DMS 273 (cell line): ENCODE measurements at regions not wholly inside any gene's neighbourhood (a gene's known extent, or its start where the extent isn't known, plus 50 kb on each side); places are given as distances from the start of the nearest gene placed in this dataset.

ENCODE experiments used
- DNase-seq: peaks from one replicate; lab custom pipeline; 2025; ENCODE audit not compliant: unreplicated experiment; lab: John Stamatoyannopoulos, UW

DNA sequence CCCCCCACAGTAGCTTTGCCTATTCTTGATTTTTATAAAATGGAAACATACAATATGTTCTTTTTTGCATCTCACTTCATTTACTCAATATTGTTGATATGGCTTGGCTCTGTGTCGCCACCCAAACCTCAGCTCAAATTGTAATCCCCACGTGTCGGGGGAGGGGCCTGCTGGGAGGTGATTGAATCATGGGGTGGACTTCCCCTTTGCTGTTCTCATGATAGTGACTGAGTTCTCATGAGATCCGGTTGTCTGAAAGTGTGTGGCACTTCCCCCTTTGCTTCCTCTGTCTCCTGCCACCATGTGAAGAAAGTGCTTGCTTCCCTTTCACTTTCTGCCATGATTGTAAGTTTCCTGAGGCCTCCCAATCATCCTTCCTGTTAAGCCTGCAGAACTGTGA, 431.3 kb downstream of the MN1 start:
- no peak for DNase-seq

DNA sequence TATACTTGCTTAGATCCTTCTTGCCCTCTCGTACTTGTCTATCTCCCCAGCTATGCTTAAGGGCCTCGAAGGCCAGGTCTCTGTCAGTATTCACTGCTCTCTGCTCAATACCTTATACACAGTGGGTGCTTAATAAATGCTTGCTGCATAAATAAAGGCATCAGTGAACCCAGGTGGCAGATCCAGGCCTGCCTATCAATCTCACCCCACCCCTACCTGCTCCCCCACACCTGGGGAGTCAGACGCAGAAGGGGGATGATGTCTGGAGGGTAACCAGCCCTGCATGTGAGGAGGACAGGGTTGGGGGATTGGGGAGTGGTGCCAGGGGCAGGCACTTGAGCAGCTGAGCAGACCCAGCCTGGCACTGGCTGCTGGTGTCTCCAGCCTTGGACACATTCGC, 430.6 kb downstream of the MN1 start:
- DNase-seq: no peak

DNA sequence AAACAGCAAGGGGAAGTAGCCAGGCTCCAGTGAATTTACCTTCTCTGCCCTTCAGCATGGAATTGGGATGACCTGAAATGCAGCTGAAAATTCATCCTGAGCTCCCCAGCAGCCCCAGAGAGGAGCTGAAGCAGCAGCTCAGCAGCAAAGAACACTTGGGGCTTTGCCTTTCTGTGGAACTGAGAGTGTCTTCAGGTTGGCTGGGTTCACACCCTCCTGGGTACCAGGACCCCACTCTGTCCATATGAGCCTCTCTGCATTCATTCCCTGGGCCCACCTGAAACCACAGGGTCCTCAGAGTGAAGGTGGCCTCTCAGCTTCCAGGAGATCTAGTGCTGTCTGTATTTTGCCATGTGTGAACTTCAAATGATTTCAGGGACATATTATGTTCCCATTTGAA, 429.2 kb downstream of the MN1 start:
- DNase-seq: no peak

DNA sequence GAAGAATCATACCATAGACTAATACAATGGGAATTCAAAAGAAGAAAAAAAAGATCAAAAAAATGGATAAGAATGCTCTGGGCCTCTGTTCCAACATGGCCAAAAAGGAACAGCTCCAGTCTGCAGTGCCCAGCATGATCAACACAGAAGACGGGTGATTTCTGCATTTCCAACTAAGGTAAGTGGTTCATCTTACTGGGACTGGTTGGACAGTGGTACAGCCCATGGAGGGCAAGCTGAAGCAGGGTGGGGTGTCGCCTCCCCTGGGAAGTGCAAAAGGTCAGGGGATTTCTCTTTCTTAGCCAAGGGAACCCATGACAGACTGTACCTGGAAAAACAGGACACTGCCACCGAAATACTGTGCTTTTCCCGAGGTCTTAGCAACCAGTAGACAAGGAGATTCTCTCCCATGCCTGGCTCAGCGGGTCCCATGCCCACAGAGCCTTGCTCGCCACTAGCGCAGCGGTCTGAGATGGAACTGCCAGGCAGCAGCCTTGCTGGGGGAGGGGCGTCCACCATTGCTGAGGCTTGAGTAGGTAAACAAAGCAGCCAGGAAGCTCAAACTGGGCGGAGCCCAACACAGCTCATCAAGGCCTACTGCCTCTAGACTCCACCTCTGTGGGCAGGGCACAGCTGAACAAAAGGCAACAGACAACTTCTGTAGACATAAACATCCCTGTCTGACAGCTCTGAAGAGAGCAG, 428.4 kb downstream of the MN1 start:
- no peak for DNase-seq

DNA sequence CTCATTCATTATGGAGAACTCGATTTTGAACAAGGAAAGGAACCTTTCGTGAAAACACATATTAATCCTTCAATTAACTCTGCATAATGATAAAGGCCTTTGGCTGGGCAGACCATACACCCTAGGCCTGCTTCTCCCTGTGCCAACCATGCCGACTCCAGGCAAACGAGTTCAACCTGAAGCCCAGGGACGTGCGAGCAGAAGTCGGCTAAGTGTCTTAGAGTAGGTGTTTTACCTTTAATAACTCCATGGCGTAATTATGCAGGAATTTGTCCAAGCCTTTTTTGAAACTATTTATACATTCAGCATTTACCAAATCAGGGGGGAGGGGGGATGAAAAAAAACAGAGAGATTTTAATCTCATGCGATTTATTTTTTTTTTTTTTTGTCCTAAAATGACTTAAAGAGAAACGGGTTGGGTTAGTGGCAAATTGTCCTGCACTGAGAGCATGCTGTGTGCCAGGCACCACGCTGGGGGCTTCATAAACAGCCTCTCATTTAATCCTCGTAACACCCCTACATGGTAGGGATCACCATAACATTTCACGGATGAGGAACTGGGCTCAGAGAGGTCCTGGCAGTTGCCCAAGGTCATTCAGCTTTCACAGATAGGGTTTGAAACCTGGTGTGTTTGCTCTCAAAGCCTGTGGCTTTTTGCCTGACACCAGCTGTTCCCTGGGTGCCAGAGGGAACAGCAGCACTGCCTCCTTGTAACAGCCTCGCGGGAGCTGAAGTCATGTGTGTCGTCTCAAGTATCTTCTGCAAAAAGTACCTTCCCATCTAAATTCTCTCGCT, 423.9 kb downstream of the MN1 start:
- DNase-seq: peak; percentile 76

DNA sequence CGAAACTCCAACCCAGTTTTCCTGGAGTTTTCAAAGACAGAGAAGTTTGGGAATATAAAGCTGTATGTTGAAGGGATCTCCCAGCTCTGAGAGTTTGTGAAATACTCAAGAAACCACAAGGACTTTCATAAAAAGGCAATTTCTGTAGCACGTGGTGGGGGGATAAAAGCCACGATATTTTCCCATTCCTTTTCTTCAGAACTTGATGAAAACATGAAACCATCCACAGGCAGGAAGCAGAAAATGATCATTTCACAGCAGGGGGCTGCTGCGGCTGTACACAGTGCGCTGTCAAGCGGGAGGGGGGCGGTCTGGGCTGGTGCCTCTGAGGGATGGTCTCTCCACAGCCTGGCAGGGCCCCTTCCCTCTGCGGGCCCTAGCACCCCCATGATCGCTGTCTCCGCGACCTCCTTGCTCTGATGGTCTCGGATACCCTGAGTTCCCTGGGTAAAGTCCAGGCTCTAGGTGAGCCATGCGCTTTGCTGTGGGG, 423.2 kb downstream of the MN1 start:
- DNase-seq: peak; percentile 32

DNA sequence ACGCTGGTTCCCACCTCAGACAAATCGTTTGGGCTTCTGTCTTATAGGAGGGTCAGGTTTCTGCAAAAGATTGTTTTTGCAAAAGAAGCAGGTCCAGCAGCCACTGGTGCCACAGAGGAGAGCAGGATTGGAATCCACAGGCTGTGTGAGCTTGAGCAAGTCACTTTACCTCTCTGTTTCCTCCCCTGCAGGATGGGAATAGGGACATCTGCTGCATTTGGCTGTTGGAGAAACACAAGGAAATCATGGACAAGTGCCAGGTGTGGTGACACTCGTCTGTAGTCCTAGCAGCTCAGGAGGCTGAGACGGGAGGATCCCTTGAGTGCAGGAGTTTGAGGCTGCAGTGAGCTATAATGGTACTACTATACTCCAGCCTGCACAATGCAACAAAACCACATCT, 422.6 kb downstream of the MN1 start:
- peak; percentile 5 for DNase-seq

DNA sequence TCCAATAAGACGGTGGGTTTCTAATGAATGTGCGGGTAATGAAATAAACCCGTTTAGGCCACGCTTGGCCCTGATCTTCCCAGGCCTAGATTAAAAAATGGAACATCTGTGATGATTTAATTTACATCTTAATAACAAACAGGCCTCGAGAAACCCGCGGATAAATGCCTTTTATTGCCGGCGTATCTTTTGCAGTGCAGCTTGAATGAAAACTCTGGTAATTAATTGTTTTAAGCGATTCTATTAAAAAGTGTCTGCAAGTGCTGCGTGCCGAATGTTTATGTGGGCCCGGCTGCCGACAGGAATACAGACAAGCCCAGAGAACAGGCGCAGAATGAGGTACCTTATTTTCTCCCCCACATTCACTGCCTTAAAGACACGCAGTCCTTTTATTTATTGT, 420.7 kb downstream of the MN1 start:
- peak; percentile 15 for DNase-seq

DNA sequence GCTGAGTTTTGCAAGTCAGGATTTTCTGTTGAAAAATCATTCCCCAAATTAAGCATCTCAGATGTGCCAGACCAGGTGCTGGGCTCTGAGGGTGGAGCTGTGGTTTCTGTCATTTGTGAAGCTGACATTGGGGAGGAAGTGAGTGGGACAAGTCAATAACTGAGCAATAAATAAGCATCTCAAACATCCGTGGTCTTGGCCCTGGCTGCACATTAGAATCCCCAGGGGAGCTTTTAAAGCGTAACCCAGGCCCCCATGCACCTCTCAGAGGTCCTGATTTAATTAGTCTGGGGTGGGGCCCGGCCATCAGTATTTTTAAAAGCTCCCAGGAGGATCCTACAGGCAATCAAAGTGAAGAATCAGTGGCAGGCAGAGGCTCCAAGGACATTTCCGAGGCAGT, 420.0 kb downstream of the MN1 start:
- DNase-seq: no peak

DNA sequence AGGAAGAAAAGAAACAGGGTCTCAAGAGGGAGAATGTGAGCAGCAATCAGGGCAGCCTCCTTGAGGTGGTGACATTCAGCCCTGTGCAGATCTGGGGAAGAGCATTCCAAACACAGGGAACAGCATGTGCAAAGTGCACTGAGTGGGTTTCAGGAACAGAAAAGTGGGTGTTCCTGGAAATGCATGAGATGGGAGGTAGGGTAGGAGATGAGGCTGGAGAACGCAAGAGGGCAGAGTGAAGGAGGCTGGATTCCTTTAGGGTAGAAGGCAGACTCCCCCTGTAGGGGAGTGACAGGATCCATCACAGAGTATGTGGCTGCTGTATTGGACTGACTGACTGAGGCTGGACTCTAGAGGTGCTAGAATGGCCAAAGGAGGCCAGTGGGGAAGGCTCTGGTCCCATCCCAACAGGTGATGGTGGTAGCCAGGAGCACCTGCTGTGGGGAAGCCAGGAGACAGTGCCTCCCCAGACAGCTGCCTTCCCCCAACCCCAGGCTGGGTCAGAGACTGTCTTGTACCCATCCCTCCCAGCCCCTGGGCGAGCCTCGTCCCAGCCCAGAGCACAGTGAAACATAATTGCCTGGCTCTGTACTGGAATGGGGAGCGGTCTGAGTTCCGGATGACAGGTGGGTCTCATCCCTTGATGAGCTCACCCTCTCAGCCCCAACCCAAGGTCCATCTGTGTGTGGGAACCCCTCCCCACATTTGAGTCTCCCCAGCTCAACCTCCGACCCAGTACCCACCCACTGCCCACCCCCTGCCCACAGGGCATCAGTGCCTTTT, 419.4 kb downstream of the MN1 start:
- DNase-seq: no peak

DNA sequence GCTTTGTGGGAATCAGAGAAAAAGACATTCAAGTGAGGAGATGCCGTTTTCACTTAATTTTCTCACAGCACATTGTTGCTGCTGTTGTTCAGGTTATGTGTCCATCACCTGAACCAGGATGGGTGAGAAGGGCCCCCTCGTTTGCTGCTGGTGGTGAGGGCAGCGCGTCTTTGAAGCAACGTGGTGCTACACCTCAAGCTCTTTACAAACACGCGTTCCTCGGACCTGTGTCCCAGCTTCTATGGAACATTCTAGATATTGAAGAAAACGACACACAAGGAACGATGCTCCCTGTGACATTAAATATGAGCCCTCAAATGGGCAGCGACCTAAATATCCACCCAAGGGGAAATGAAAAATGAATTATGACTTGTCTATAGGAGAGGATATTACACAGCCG, 418.6 kb downstream of the MN1 start:
- no peak for DNase-seq

DNA sequence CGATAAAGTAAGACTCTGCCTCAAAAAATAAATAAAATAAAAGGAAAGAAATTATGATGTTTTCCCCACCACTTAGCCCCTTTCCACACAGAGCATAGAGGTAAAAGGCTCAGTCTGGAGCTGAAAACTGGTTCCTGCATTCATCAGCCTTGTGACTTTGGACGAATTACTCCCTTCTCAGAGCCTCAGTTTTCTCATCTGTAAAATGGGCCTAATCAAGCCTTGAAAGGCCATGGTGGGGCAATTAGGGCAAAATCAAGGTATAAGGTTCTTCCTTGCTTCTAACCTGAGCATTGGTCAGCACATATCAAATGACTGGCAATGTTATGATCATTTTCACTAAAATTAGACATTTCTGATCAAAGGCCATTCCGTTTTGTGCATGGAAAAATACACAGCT, 417.7 kb downstream of the MN1 start:
- DNase-seq: no peak

DNA sequence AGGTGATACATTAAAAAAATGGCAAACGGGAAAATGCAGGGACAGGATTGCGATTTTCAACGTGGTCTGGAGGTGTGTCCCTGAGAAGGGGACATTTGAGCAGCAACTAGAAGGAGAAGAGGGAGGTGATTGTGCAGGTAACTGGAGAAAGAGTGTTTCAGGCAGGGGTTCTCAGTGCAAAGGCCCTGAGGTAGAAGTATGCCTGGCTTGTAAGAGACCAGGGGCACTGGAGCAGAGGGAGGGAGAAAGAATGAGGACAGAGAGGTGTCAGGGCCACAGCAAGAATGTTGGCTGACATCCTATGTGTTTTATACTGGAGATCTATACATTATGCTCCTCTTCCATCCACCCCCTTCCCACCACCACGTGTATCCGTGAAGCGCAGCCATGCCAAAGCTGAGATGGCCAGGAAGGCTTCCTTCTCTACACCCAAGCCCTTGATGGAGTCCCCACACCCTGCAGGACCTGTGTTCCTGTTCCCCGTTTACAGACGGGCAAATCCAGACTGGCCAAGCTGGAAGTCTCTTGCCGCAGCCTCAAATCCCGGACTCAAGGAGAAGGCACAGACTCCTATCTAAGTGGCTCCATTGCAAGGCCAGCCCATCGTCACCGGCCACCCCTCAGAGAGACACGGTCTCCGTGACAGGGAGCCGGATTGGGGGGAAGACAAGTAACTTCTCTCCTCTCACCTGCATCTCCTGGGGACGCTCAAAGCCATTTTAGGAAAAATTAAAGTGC, 416.1 kb downstream of the MN1 start:
- DNase-seq: no peak

DNA sequence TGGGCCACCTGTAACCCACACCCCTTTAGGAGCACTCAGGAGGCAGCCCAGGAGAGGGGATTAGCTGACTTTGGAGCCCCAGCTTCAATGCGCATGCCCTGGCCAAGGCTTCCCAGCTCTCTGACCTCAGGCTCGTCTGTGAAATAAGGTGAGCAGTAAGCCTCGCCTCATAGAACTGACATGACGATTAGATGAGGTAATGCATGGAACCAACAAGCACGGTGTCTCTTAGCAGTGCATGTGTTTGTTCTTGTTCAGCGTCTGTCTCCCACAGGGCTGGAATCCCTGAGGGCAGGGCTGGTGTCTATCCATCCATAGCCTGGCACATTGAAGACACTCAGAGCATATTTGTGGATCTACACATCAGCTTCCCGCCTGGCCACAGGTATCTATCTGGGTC, 415.4 kb downstream of the MN1 start:
- DNase-seq: no peak

DNA sequence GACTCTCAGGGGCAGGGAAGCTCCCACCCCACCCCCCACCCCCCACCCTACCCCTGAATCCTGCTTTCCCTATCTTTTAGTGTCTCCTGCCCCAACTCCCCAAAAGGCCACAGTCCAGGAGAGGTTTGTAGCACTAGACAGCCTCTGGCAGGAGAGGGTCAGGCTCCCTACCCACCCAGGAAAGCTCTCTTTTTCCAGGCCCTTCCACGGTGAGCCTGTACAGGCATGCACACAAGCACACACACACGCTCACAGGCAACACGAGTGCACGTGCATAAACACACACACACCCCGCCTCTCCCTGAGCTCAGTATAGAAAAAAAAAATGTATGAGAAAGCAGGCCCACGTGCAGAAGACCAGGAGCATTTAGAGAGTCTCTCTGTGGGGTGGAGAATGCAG, 414.0 kb downstream of the MN1 start:
- no peak for DNase-seq

DNA sequence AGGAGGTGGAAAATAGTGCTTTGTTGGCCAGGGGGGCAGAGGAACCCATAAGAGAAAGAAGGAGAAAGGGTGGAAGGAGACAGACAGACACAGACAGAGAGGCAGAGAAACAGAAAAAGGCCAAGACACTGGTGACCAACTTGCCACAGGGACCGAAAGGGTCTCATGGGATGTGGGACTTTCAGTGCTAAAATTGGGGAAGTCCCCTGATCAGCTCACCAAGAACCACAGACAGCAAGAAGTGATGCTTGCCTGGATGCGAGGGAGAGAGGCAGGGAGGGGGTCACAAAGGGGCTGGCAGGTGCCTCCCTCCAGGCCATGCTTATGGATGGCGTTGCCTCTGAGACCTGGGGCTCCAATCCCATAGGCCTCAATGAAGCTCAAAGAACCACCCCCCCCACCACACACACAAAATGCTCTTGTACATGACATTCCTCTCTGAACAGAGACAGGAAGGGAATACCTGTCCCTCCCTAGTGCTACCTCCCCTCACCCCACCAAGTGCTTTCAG, 413.4 kb downstream of the MN1 start:
- DNase-seq: no peak

DNA sequence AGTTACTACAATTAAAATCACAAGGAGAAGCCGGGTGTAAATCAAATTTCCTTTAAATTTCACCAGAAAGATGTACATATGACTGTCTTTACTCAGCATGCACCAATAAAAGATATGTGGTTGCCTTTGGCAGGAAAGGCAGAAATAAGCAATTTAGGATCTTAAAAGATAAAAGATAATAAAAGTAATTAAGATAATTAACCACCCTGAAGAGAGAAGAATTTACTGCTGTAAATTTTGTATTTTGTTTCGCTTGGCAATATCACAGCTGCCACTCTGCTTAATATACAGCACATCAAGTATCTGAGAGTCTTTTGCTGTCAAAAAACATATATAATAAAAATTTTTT, 411.9 kb downstream of the MN1 start:
- no peak for DNase-seq

DNA sequence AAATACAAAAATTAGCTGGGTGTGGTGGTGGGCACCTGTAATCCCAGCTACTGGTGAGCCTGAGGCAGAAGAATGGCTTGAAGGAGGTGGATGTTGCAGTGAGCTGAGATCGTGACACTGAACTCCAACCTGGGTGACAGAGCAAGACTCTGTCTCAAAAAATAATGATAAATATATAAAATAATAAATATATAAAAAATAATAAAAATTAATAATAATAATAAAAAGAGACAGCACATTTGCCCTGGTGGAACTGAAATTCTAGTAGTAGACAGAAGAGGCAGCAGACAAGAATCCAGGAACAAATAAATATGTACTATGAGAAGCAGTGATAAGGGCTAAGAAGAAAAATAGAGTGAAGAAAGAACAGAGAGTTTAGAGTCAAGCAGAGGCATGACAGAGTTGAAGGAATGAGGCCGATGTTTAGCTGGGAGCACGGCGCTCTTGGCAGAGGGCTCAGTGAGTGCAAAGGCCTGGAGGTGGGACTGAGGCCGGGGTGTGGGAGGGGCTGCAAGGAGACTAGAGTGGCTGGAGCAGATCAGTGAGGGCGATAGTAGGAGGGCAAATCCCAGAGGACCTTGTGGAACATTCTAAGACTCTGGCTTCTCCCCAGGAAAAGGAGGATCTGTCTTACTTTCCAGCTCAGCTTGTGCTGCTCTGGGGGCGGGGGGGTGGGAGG, 410.3 kb downstream of the MN1 start:
- DNase-seq: no peak

DNA sequence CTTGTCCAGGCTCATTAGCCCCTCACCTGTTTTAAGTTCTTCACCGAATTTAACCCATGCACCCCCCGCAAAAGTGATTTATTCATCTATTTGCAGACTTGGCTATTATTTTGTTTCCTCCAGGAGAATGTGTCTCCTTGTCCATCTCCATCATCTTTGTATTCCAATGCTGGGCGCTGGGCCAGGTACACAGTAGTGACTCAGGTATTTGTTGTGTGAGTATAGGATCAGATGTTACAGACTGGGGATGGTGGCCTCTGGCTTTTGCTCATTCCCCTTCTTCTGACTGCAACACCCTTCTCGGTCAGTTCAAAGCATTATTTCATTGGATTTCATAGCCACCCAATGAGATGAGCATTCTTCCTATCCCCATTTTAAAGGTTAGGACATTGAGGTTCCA, 408.2 kb downstream of the MN1 start:
- DNase-seq: no peak

DNA sequence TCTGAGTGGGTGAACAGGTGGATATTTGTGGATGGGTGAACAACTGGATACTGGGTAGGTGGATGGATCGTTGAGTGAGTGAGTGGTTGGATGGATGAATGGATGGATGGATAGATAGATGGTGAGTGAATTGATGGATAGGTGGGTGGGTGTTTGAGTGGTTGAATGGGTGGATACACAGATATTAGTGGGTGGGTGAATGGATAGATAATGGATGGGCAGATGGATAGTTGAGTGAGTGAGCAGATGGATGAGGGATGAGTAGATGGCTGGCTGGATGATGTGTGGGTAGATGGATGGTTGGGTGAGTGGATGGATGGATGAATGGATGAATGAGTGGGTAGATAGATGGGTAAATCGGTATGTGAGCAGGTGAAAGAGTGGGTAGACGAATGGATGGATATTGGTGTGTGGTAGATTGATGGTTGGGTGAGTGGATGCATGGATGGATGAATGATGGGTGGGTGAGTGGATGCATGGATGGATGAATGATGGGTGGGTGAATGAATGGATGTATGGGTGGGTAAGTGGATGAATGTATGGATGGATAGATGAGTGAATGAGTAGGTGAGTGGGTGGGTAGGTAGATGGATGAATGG, 406.7 kb downstream of the MN1 start:
- no peak for DNase-seq
